GM18520 (cell line): ENCODE measurements at regions not wholly inside any gene's neighbourhood (a gene's known extent, or its start where the extent isn't known, plus 50 kb on each side); places are given as distances from the start of the nearest gene placed in this dataset.

ENCODE experiments used
- ATAC-seq: cut with Tn5 transposase; IDR thresholded peaks from one replicate; pipeline ENCODE4 v1.9.1; 2021; ENCODE audit not compliant: unreplicated experiment

- ATAC-seq = no peak
Measured at GRCh38 chr10:35922876-35923600, 280.9 kb upstream of the FZD8 start.

GRCh38 chr10:35921866-35922350 is 279.8 kb upstream of the FZD8 start:
- ATAC-seq = no peak

- no peak for ATAC-seq
Measured at GRCh38 chr10:35916791-35917190, 274.7 kb upstream of the FZD8 start.

GRCh38 chr10:35913628-35914027 is 271.5 kb upstream of the FZD8 start:
- ATAC-seq = no peak

- ATAC-seq = no peak
Measured at GRCh38 chr10:35912615-35913569, 270.8 kb upstream of the FZD8 start.

GRCh38 chr10:35911954-35912353 is 269.9 kb upstream of the FZD8 start:
- ATAC-seq = no peak

- no peak for ATAC-seq
Measured at GRCh38 chr10:35911233-35911632, 269.1 kb upstream of the FZD8 start.

GRCh38 chr10:35910234-35910633 is 268.1 kb upstream of the FZD8 start:
- no peak for ATAC-seq

- no peak for ATAC-seq
Measured at GRCh38 chr10:35909121-35909720, 267.1 kb upstream of the FZD8 start.

GRCh38 chr10:35908451-35908850 is 266.4 kb upstream of the FZD8 start:
- ATAC-seq = no peak

GRCh38 chr10:35907548-35907947 is 265.5 kb upstream of the FZD8 start:
- no peak for ATAC-seq

- ATAC-seq = no peak
Measured at GRCh38 chr10:35906155-35906554, 264.1 kb upstream of the FZD8 start.

- no peak for ATAC-seq
Measured at GRCh38 chr10:35903021-35903420, 260.9 kb upstream of the FZD8 start.

GRCh38 chr10:35898716-35899440 is 256.8 kb upstream of the FZD8 start:
- ATAC-seq = no peak

- no peak for ATAC-seq
Measured at GRCh38 chr10:35896001-35896400, 253.9 kb upstream of the FZD8 start.

GRCh38 chr10:35895331-35895730 is 253.2 kb upstream of the FZD8 start:
- no peak for ATAC-seq

GRCh38 chr10:35892526-35892925 is 250.4 kb upstream of the FZD8 start:
- no peak for ATAC-seq

- no peak for ATAC-seq
Measured at GRCh38 chr10:35890676-35891495, 248.8 kb upstream of the FZD8 start.

GRCh38 chr10:35889971-35890675 is 248.0 kb upstream of the FZD8 start:
- ATAC-seq = no peak
